Testis (tissue), 2 donors: ENCODE measurements at regions not wholly inside any gene's neighbourhood (a gene's known extent, or its start where the extent isn't known, plus 50 kb on each side); places are given as distances from the start of the nearest gene placed in this dataset.

ENCODE experiments used
- DNase-seq: peaks from one replicate; pipeline ENCODE4 v3.0.0-alpha.2; 2019
- H3K27ac ChIP-seq, 2 donors: fragments of 200-600 bp; sonication (generic); one replicate each; pipeline ENCODE4 v1.5.1; 2019
- H3K27me3 ChIP-seq: fragments of 200-600 bp; sonication (generic); one replicate; pipeline ENCODE4 v1.5.1; 2019
- H3K36me3 ChIP-seq: fragments of 200-600 bp; sonication (generic); one replicate; pipeline ENCODE4 v1.5.1; 2017; ENCODE audit warnings: low read depth; ENCODE audit errors: missing control alignments
- H3K4me1 ChIP-seq: fragments of 200-600 bp; sonication (generic); one replicate; pipeline ENCODE4 v1.5.1; 2019
- H3K4me3 ChIP-seq, 2 donors: fragments of 200-600 bp; sonication (generic); one replicate each; pipeline ENCODE4 v1.5.1; 2017 to 2019
- H3K9me3 ChIP-seq: fragments of 200-600 bp; sonication (generic); one replicate; pipeline ENCODE4 v1.5.1; 2017
- CTCF ChIP-seq, 3 experiments: fragments of 450-650 bp in 2 of 3; fragments of 200-600 bp in 1 of 3; sonication (generic) in 1 of 3; IDR thresholded peaks; one replicate each; pipeline ENCODE4 v1.5.1; 2016 to 2019; ENCODE audit warnings: antibody characterized with exemption in 3 of 3, mild to moderate bottlenecking in 2 of 3, moderate library complexity in 1 of 3
- POLR2A ChIP-seq: fragments of 450-650 bp; IDR thresholded peaks from one replicate; pipeline ENCODE4 v1.6.1; 2017; ENCODE audit warnings: antibody characterized with exemption, mild to moderate bottlenecking, moderate library complexity
- WGBS, 2 donors: methylation state at CpG; one replicate each; pipeline ENCODE4 v1.1.5; 2018; 5-methylcytosine and 5-hydroxymethylcytosine counted together
- intact Hi-C: fragments of 100-400 bp; cut with DNase I; formaldehyde crosslinking; loops from one replicate; pipeline ENCODE4 v1.15.1; 2023; ENCODE audit warnings: low total_unique reads

GRCh38 chr14:101380512-101380911 lies 180.8 kb upstream of the DIO3 start:
- no peak for TF ChIP-seq POLR2A
- TF ChIP-seq CTCF (IDR thresholded peaks at IDR 0.05), result no peak
- no peaks in the 10 kb centered on the region for H3K36me3 ChIP-seq
- H3K27me3 ChIP-seq, result no peaks in the 10 kb centered on the region
- DNase-seq, result no peak
- no peaks in the 10 kb centered on the region for H3K4me1 ChIP-seq
- no peak overlapping the region for H3K27ac ChIP-seq
- WGBS, 2 donors, result 89 to 92% methylated on average over 3 of the region's 3 CpGs
- no peak overlapping the region for H3K4me3 ChIP-seq
- no peaks in the 10 kb centered on the region for H3K9me3 ChIP-seq
- intact Hi-C loops, result no loop called here

- no peaks in the 10 kb centered on the region for H3K36me3 ChIP-seq
- no peaks in the 10 kb centered on the region for H3K27me3 ChIP-seq
- intact Hi-C loops, result no loop called here
- no peaks in the 10 kb centered on the region for H3K9me3 ChIP-seq
- TF ChIP-seq CTCF (IDR thresholded peaks at IDR 0.05) (no peak), POLR2A (no peak)
- no peak for DNase-seq
- H3K27ac ChIP-seq, result no peak overlapping the region
- no peak overlapping the region for H3K4me3 ChIP-seq
- H3K4me1 ChIP-seq, result no peaks in the 10 kb centered on the region
Observed at GRCh38 chr14:101380940-101381339, 180.4 kb upstream of the DIO3 start.

- no peaks in the 10 kb centered on the region for H3K9me3 ChIP-seq
- no peak overlapping the region for H3K4me3 ChIP-seq
- intact Hi-C loops, result no loop called here
- 92 to 96% methylated on average over 2 of the region's 2 CpGs for WGBS, 2 donors
- H3K27me3 ChIP-seq, result no peaks in the 10 kb centered on the region
- no peak for TF ChIP-seq POLR2A
- no peak for TF ChIP-seq CTCF (IDR thresholded peaks at IDR 0.05)
- H3K4me1 ChIP-seq, result no peaks in the 10 kb centered on the region
- no peaks in the 10 kb centered on the region for H3K36me3 ChIP-seq
- no peak overlapping the region for H3K27ac ChIP-seq
- DNase-seq, result no peak
Observed at GRCh38 chr14:101383737-101384338, 177.5 kb upstream of the DIO3 start.

- TF ChIP-seq POLR2A (no peak), CTCF (IDR thresholded peaks at IDR 0.05) (no peak)
- intact Hi-C loops, result no loop called here
- WGBS, 2 donors, result 95% methylated on average over 9 of the region's 9 CpGs
- H3K4me1 ChIP-seq, result no peaks in the 10 kb centered on the region
- no peak overlapping the region for H3K27ac ChIP-seq
- no peaks in the 10 kb centered on the region for H3K36me3 ChIP-seq
- H3K27me3 ChIP-seq, result no peaks in the 10 kb centered on the region
- H3K4me3 ChIP-seq, result no peak overlapping the region
- no peaks in the 10 kb centered on the region for H3K9me3 ChIP-seq
- DNase-seq, result no peak
Observed at GRCh38 chr14:101394374-101394773, 166.9 kb upstream of the DIO3 start.

- DNase-seq, result no peak
- Histone ChIP-seq H3K4me3 (no peak overlapping the region), H3K4me1 (no peaks in the 10 kb centered on the region), H3K27ac (no peak overlapping the region), H3K9me3 (no peaks in the 10 kb centered on the region), H3K36me3 (no peaks in the 10 kb centered on the region), H3K27me3 (no peaks in the 10 kb centered on the region)
- intact Hi-C loops, result no loop called here
- 94 to 96% methylated on average over 5 of the region's 5 CpGs for WGBS, 2 donors
- TF ChIP-seq POLR2A (no peak), CTCF (IDR thresholded peaks at IDR 0.05) (no peak)
Observed at GRCh38 chr14:101395779-101396178, 165.5 kb upstream of the DIO3 start.
